ENCODE measurements at regions not wholly inside any gene's neighbourhood (a gene's known extent, or its start where the extent isn't known, plus 50 kb on each side); places are given as distances from the start of the nearest gene placed in this dataset.

- no peak for TF ChIP-seq CTCF (IDR thresholded peaks at IDR 0.05 in 8 of 11, conservative IDR thresholded peaks at IDR 0.05 in 3 of 11)
- TF ChIP-seq POLR2A (IDR thresholded peaks at IDR 0.05): no peak
These were observed 141.3 kb upstream of the ZNF618 start for GRCh38 chr9:113734826-113735225.

All from spleen (tissue), 7 donors.